HEK293T (cell line): ENCODE measurements at regions not wholly inside any gene's neighbourhood (a gene's known extent, or its start where the extent isn't known, plus 50 kb on each side); places are given as distances from the start of the nearest gene placed in this dataset.
A peak's percentile ranks its signal among the peaks of the same experiment; 100 is the strongest.

ENCODE experiments used
- CTCF ChIA-PET: fragments of 350-600 bp; formaldehyde crosslinking; extraction: SDS; loops from one replicate; lab custom pipeline; 2021; ENCODE audit warnings: antibody characterized with exemption, inconsistent platforms; lab: Yijun Ruan, JAX
- POLR2A ChIA-PET: fragments of 350-600 bp; formaldehyde crosslinking; extraction: SDS; loops from one replicate; lab custom pipeline; 2020; ENCODE audit warnings: antibody characterized with exemption, inconsistent platforms; lab: Yijun Ruan, JAX
- DNase-seq: peaks from one replicate; pipeline ENCODE4 v3.0.0; 2012; ENCODE audit warnings: mixed read lengths; ENCODE audit errors: extremely low spot score
- ARNT ChIP-seq: fragments of 450-650 bp; IDR thresholded peaks from 2 replicates; pipeline ENCODE4 v1.6.1; 2017; ENCODE audit warnings: mild to moderate bottlenecking
- BHLHE40 ChIP-seq: fragments of 450-650 bp; IDR thresholded peaks from 2 replicates; pipeline ENCODE4 v1.6.1; 2016; ENCODE audit warnings: mild to moderate bottlenecking, moderate library complexity, borderline replicate concordance
- CTBP1 ChIP-seq: fragments of 450-650 bp; IDR thresholded peaks from 2 replicates; pipeline ENCODE4 v1.6.1; 2016; ENCODE audit warnings: borderline replicate concordance
- ELF4 ChIP-seq: fragments of 450-650 bp; IDR thresholded peaks from 2 replicates; pipeline ENCODE4 v1.6.1; 2017; ENCODE audit warnings: antibody characterized with exemption
- FOXA1 ChIP-seq: fragments of 450-650 bp; IDR thresholded peaks from 2 replicates; pipeline ENCODE4 v1.6.1; 2016; ENCODE audit warnings: mild to moderate bottlenecking
- FOXK2 ChIP-seq: fragments of 450-650 bp; IDR thresholded peaks from 2 replicates; pipeline ENCODE4 v1.6.1; 2016; ENCODE audit warnings: mild to moderate bottlenecking
- FOXM1 ChIP-seq: fragments of 450-650 bp; IDR thresholded peaks from 2 replicates; pipeline ENCODE4 v1.6.1; 2017; ENCODE audit warnings: mild to moderate bottlenecking, borderline replicate concordance
- HDGF ChIP-seq: fragments of 450-650 bp; IDR thresholded peaks from 2 replicates; pipeline ENCODE4 v1.6.1; 2017; ENCODE audit warnings: antibody characterized with exemption, borderline replicate concordance
- L3MBTL2 ChIP-seq: fragments of 450-650 bp; conservative IDR thresholded peaks from 2 replicates; pipeline ENCODE4 v1.6.1; 2016; ENCODE audit warnings: mild to moderate bottlenecking
- LEF1 ChIP-seq: fragments of 450-650 bp; IDR thresholded peaks from 2 replicates; pipeline ENCODE4 v1.6.1; 2017; ENCODE audit warnings: mild to moderate bottlenecking, borderline replicate concordance
- NFRKB ChIP-seq: fragments of 450-650 bp; IDR thresholded peaks from 2 replicates; pipeline ENCODE4 v1.6.1; 2016; ENCODE audit warnings: mild to moderate bottlenecking, moderate library complexity
- PKNOX1 ChIP-seq: fragments of 450-650 bp; IDR thresholded peaks from 2 replicates; pipeline ENCODE4 v1.6.1; 2016
- SP1 ChIP-seq: fragments of 450-650 bp; IDR thresholded peaks from 2 replicates; pipeline ENCODE4 v1.6.1; 2017
- SUZ12 ChIP-seq: fragments of 450-650 bp; IDR thresholded peaks from 2 replicates; pipeline ENCODE4 v1.6.1; 2016; ENCODE audit warnings: mild to moderate bottlenecking
- TARDBP ChIP-seq: fragments of 450-650 bp; IDR thresholded peaks from 2 replicates; pipeline ENCODE4 v1.6.1; 2016
- ZNF384 ChIP-seq: fragments of 450-650 bp; IDR thresholded peaks from 2 replicates; pipeline ENCODE4 v1.6.1; 2016

DNA sequence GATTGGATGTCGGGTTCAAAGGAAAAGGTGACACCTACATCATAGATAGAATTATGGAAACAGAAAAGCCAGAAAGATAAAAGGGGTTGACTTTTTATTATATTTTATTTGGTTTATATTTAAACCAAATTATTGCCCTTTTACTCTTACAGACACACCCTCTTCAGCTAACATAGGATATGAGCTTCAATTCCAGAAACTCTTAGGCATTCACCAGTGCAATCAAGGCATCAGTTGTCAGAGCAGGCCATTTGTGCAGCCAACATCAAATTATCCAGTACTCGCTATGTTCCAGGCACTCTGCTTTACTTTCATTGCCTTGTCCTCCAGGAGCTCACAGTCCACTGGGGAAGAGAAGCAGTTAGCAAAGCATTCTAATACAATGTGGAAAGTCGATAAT, 347.5 kb downstream of the TFEC start:
- ChIA-PET CTCF (no interaction called here), POLR2A (no interaction called here)
- TF ChIP-seq LEF1 = no peak
- TF ChIP-seq HDGF = no peak
- no peak for TF ChIP-seq NFRKB
- TF ChIP-seq FOXA1 = no peak
- TF ChIP-seq BHLHE40 = no peak
- no peak for TF ChIP-seq TARDBP
- TF ChIP-seq ARNT = no peak
- no peak for TF ChIP-seq ELF4
- TF ChIP-seq SUZ12 = no peak
- TF ChIP-seq ZNF384 = no peak
- no peak for TF ChIP-seq L3MBTL2
- TF ChIP-seq CTBP1 = no peak
- no peak for TF ChIP-seq FOXK2
- TF ChIP-seq FOXM1 = no peak
- no peak for TF ChIP-seq SP1
- DNase-seq = no peak

DNA sequence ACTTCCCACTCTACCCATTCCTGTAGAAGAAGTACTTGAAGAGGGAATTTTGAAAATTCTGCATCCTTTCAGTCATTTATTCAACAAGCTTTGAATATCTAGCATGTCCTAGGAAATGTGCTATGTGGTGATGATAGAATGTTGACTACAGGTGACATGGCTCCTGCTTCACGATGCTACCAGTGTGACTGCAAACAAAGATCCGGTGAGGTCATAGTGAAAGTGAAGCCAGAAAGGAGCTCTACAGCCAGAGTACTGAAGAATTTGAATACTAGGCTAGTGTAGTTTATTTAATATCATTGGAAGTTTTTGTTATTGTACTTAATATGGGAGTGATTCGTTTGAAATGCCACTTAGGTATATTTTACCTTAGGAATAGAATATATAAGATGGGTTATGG, 348.1 kb downstream of the TFEC start:
- DNase-seq = no peak
- ChIA-PET CTCF (no interaction called here), POLR2A (no interaction called here)
- TF ChIP-seq SUZ12 (no peak), ARNT (no peak), L3MBTL2 (no peak), PKNOX1 (no peak), NFRKB (no peak), FOXM1 (no peak), ELF4 (no peak), CTBP1 (no peak), ZNF384 (no peak), LEF1 (no peak), FOXA1 (no peak), SP1 (no peak), FOXK2 (no peak), BHLHE40 (no peak), TARDBP (no peak), HDGF (no peak)

DNA sequence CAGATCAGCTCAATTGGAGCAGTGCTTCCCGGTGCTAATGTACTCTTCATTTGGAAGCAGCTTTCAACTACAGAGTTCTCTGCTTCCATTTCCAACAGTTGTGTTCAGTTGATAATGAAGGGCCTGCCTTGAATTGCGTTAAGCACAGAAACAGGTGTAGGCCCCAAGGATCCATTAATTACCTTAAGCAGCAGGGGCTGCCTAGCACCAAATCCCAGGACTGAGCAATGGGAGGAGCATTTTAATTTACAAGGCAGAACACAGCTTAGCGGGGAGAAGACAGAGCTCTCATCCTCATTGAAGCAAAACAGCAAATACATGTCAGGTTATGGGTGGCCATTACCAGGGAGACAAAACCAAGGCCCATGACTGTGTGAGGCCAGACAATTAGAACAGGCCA, 349.6 kb downstream of the TFEC start:
- ChIA-PET CTCF (interaction anchor here (0.7 to 1.5 kb wide), 5 partner anchors 15 to 1599 kb away, joined by 3 to 7 read pairs (median 4); no protein-coding TSS in a partner anchor), POLR2A (no interaction called here)
- TF ChIP-seq FOXM1 = no peak

GRCh38 chr7:115679976-115680375, 350.6 kb downstream of the TFEC start:
- DNase-seq = peak; percentile 48
- CTCF ChIA-PET = interaction anchor here (0.5 to 1.5 kb wide), 10 partner anchors 8 to 1598 kb away, joined by 3 to 9 read pairs (median 4); no protein-coding TSS in a partner anchor

More for the DNA sequence above, 349.6 kb downstream of the TFEC start:
- no peak for DNase-seq

GRCh38 chr7:115679423-115679822, 351.1 kb downstream of the TFEC start:
- no peak for TF ChIP-seq SP1
- TF ChIP-seq ZNF384 = no peak
- TF ChIP-seq NFRKB = no peak
- no peak for TF ChIP-seq FOXK2
- TF ChIP-seq L3MBTL2 = no peak
- TF ChIP-seq BHLHE40 = no peak
- no peak for TF ChIP-seq SUZ12
- TF ChIP-seq FOXA1 = no peak
- no peak for TF ChIP-seq LEF1
- TF ChIP-seq HDGF = no peak
- TF ChIP-seq ELF4 = no peak
- no peak for TF ChIP-seq PKNOX1
- no peak for TF ChIP-seq TARDBP
- no peak for TF ChIP-seq CTBP1
- no peak for TF ChIP-seq ARNT
- TF ChIP-seq FOXM1 = no peak
- ChIA-PET CTCF (interaction anchor here (1.4 to 1.5 kb wide), 2 partner anchors 172 to 1598 kb away, joined by 4 to 7 read pairs; no protein-coding TSS in a partner anchor), POLR2A (no interaction called here)
- DNase-seq = no peak

More at GRCh38 chr7:115679976-115680375, 350.6 kb downstream of the TFEC start:
- POLR2A ChIA-PET = no interaction called here
- TF ChIP-seq SP1 = no peak
- TF ChIP-seq ZNF384 = no peak
- TF ChIP-seq HDGF = no peak
- TF ChIP-seq FOXM1 = no peak
- TF ChIP-seq L3MBTL2 = no peak
- TF ChIP-seq TARDBP = no peak
- TF ChIP-seq FOXA1 = no peak
- TF ChIP-seq NFRKB = no peak
- TF ChIP-seq BHLHE40 = no peak
- no peak for TF ChIP-seq LEF1
- no peak for TF ChIP-seq CTBP1
- TF ChIP-seq FOXK2 = no peak
- TF ChIP-seq ARNT = no peak
- TF ChIP-seq SUZ12 = no peak
- TF ChIP-seq ELF4 = no peak
- TF ChIP-seq PKNOX1 = no peak
